Epithelial cell of proximal tubule (primary cell): ENCODE measurements at regions not wholly inside any gene's neighbourhood (a gene's known extent, or its start where the extent isn't known, plus 50 kb on each side); places are given as distances from the start of the nearest gene placed in this dataset.
"Not testable (repeated sequence)": the region's sequence is repeated elsewhere in the genome, so short reads cannot be mapped to it uniquely, and the experiment has no call there.

Experiments
- DNase-seq: peaks from one replicate; pipeline ENCODE4 v3.0.0-alpha.2; 2011; ENCODE audit warnings: low read depth
- H3K4me3 ChIP-seq: 2 replicates; pipeline ENCODE4 v1.5.1; 2011; ENCODE audit warnings: low read depth, mild to moderate bottlenecking, low read length
- TF ChIP-seq, protein P1 (sequence below): conservative IDR thresholded peaks from 2 replicates; pipeline ENCODE4 v1.5.1; 2012; ENCODE audit warnings: low read depth, mild to moderate bottlenecking, low read length

- no peak for DNase-seq
- no peak overlapping the region for H3K4me3 ChIP-seq
- TF ChIP-seq, protein P1, sequence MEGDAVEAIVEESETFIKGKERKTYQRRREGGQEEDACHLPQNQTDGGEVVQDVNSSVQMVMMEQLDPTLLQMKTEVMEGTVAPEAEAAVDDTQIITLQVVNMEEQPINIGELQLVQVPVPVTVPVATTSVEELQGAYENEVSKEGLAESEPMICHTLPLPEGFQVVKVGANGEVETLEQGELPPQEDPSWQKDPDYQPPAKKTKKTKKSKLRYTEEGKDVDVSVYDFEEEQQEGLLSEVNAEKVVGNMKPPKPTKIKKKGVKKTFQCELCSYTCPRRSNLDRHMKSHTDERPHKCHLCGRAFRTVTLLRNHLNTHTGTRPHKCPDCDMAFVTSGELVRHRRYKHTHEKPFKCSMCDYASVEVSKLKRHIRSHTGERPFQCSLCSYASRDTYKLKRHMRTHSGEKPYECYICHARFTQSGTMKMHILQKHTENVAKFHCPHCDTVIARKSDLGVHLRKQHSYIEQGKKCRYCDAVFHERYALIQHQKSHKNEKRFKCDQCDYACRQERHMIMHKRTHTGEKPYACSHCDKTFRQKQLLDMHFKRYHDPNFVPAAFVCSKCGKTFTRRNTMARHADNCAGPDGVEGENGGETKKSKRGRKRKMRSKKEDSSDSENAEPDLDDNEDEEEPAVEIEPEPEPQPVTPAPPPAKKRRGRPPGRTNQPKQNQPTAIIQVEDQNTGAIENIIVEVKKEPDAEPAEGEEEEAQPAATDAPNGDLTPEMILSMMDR: no peak
Measured at GRCh38 chr3:6315906-6316305, 545.0 kb upstream of the GRM7 start.

GRCh38 chr3:6321999-6322398 is 538.9 kb upstream of the GRM7 start:
- H3K4me3 ChIP-seq: no peak overlapping the region
- TF ChIP-seq, protein P1: no peak
- no peak for DNase-seq

GRCh38 chr3:6326771-6327170 is 534.1 kb upstream of the GRM7 start:
- no peak for DNase-seq
- no peak overlapping the region for H3K4me3 ChIP-seq
- TF ChIP-seq, protein P1: no peak

- not testable (repeated sequence) for H3K4me3 ChIP-seq, DNase-seq
Measured at GRCh38 chr3:6340980-6341325, 520.0 kb upstream of the GRM7 start.

- H3K4me3 ChIP-seq: no peak overlapping the region
- TF ChIP-seq, protein P1: no peak
- no peak for DNase-seq
Measured at GRCh38 chr3:6351752-6352151, 509.2 kb upstream of the GRM7 start.

- no peak for DNase-seq
- no peak overlapping the region for H3K4me3 ChIP-seq
- TF ChIP-seq, protein P1: no peak
Measured at GRCh38 chr3:6354653-6355052, 506.3 kb upstream of the GRM7 start.

DNA sequence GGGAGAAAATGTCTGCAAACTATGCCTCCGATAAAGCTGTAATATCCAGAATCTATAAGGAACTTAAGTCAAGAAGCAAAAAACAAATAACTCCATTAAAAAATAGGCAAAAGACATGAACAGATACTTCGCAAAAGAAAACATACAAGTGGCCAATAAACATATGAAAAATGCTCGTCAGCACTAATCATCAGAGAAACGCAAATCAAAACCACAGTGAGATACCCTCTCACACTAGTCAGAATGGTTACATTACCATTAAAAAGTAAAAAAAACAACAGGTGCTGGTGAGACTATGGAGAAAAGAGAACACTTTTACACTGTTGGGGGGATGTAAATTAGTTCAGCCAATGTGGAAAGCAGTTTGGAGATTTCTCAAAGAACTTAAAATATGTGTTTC is 498.5 kb upstream of the GRM7 start:
- TF ChIP-seq, protein P1: no peak
- no peak overlapping the region for H3K4me3 ChIP-seq

DNA sequence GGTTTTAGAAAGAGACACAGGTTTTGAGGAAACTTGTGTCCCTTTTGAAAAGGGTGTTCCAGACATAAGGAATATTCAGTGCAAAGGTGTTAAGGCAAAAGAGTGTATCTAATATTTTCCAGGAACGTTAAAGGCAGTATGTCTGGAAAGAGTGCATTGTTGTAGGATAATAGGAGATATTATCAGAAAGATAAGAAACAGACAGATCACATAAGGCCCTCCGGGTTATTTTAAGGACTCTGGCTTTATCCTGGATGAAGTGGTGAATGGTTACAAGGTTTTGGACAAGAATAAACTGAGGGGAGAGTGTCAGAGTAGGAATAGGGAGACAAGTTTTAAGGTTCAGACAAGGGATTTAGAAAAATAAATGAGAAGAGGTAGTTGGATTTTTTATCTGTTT is 493.7 kb upstream of the GRM7 start:
- DNase-seq: no peak
- TF ChIP-seq, protein P1: no peak
- no peak overlapping the region for H3K4me3 ChIP-seq

More for the DNA sequence above, 498.5 kb upstream of the GRM7 start:
- no peak for DNase-seq
